HepG2 (cell line): ENCODE measurements at regions not wholly inside any gene's neighbourhood (a gene's known extent, or its start where the extent isn't known, plus 50 kb on each side); places are given as distances from the start of the nearest gene placed in this dataset.

Source experiments
- ATAC-seq: fragments of 200-7000 bp; cut with Tn5 transposase; 3 replicates; pipeline ENCODE4 v1.9.1; 2020; ENCODE audit warnings: mild to moderate bottlenecking, moderate library complexity
- BruUV-seq: library from RNA; stranded (reverse); fragments of 400-500 nt; replicated peaks from 2 replicates; lab custom pipeline; 2021; lab: Mats Ljungman, UMichigan
- CTCF ChIA-PET: fragments of 300-600 bp; formaldehyde crosslinking; extraction: SDS; loops from one replicate; lab custom pipeline; 2021; ENCODE audit warnings: low total read pairs, inconsistent platforms, low intra/inter-chr PET ratio; lab: Yijun Ruan, JAX
- POLR2A ChIA-PET: fragments of 350-600 bp; sonication (Branson Sonifier 250); formaldehyde crosslinking; loops from one replicate; lab custom pipeline; 2020; ENCODE audit warnings: antibody characterized with exemption, inconsistent platforms; lab: Yijun Ruan, JAX
- DNase-seq: peaks from one replicate; pipeline ENCODE4 v3.0.0-alpha.2; 2015; ENCODE audit warnings: low spot score
- FAIRE-seq: peaks from 3 replicates; lab custom pipeline; 2011; peaks lifted over from hg19 to GRCh38; lab: Jason Lieb, UNC
- H2AFZ ChIP-seq: one replicate; pipeline ENCODE4 v1.6.1; 2011; ENCODE audit warnings: low read length, inconsistent platforms
- H3K27ac ChIP-seq: fragments of 300-600 bp; 3 replicates; pipeline ENCODE4 v1.8.0; 2011; ENCODE audit warnings: mixed run types, mild to moderate bottlenecking, mixed read lengths, low read length, inconsistent platforms; ENCODE audit not compliant: insufficient read depth; ENCODE audit errors: extremely low read length
- H3K27me3 ChIP-seq, 2 experiments: fragments of 200-600 bp in 1 of 2; 2 replicates in 1 of 2; 3 replicates in 1 of 2; pipeline versions ENCODE4 v1.6.0 to v1.8.0; 2011; ENCODE audit warnings: low read length in 2 of 2, mild to moderate bottlenecking in 2 of 2, moderate library complexity in 2 of 2, inconsistent platforms in 1 of 2; ENCODE audit not compliant: insufficient read depth in 2 of 2, control insufficient read depth in 1 of 2
- H3K36me3 ChIP-seq, 2 experiments: fragments of 200-600 bp in 1 of 2; replicated peaks in 1 of 2; 2 replicates in 1 of 2; 3 replicates in 1 of 2; pipeline versions ENCODE4 v1.5.1 to v1.8.0; 2011; ENCODE audit warnings: low read length in 2 of 2, inconsistent platforms in 1 of 2; ENCODE audit not compliant: insufficient read depth in 2 of 2, control insufficient read depth in 1 of 2
- H3K4me1 ChIP-seq: 2 replicates; pipeline ENCODE4 v1.5.1; 2012; ENCODE audit warnings: low read length, inconsistent platforms; ENCODE audit not compliant: insufficient read depth
- H3K4me2 ChIP-seq: 2 replicates; pipeline ENCODE4 v1.6.0; 2011; ENCODE audit warnings: low read depth, low read length, inconsistent platforms
- H3K4me3 ChIP-seq, 3 experiments: fragments of 200-600 bp in 1 of 3; sonication (generic), shearing (Covaris generic) in 1 of 3; replicated peaks in 1 of 3; 2 replicates each; pipeline ENCODE4 v1.5.1; 2011 to 2016; ENCODE audit warnings: low read length in 3 of 3, inconsistent platforms in 2 of 3, low read depth in 2 of 3, mild to moderate bottlenecking in 2 of 3, control low read depth in 1 of 3, mixed read lengths in 1 of 3; ENCODE audit not compliant: insufficient read depth in 1 of 3
- H3K79me2 ChIP-seq: one replicate; pipeline ENCODE4 v1.6.1; 2011; ENCODE audit warnings: low read length, inconsistent platforms; ENCODE audit not compliant: insufficient read depth
- H3K9ac ChIP-seq: 2 replicates; pipeline ENCODE4 v1.6.0; 2011; ENCODE audit warnings: mild to moderate bottlenecking, low read depth, low read length, inconsistent platforms; ENCODE audit not compliant: insufficient read depth
- H3K9me3 ChIP-seq: 2 replicates; pipeline ENCODE4 v1.5.1; 2012; ENCODE audit warnings: mild to moderate bottlenecking, low read length
- H4K20me1 ChIP-seq: 2 replicates; pipeline ENCODE4 v1.6.0; 2011; ENCODE audit warnings: inconsistent platforms, mild to moderate bottlenecking, low read length, moderate library complexity; ENCODE audit not compliant: insufficient read depth
- BRCA1 ChIP-seq: sonication (generic); formaldehyde crosslinking; IDR thresholded peaks from 2 replicates; pipeline ENCODE4 v1.4.0; 2020; ENCODE audit warnings: missing genetic modification reagents
- NKX3-1 ChIP-seq: sonication (generic); formaldehyde crosslinking; IDR thresholded peaks from 2 replicates; pipeline ENCODE4 v1.5.0; 2020; ENCODE audit warnings: missing genetic modification reagents
- NONO ChIP-seq, 2 experiments: fragments of 450-650 bp in 1 of 2; sonication (generic) in 1 of 2; formaldehyde crosslinking in 1 of 2; IDR thresholded peaks in 1 of 2; conservative IDR thresholded peaks in 1 of 2; 2 replicates each; pipeline versions ENCODE4 v1.6.1 to v1.8.0; 2017 to 2022; ENCODE audit warnings: mild to moderate bottlenecking in 1 of 2, missing genetic modification reagents in 1 of 2, moderate library complexity in 1 of 2
- NR2F6 ChIP-seq, 2 experiments: IDR thresholded peaks; 2 replicates each; pipeline ENCODE4 v1.6.1; 2016; ENCODE audit warnings: antibody characterized with exemption in 1 of 2, mild to moderate bottlenecking in 1 of 2
- PAWR ChIP-seq: sonication (generic); formaldehyde crosslinking; IDR thresholded peaks from 2 replicates; pipeline ENCODE4 v1.4.0; 2020; ENCODE audit warnings: missing genetic modification reagents, mild to moderate bottlenecking, borderline replicate concordance
- RBAK ChIP-seq: sonication (generic); formaldehyde crosslinking; IDR thresholded peaks from 2 replicates; pipeline ENCODE4 v1.5.1; 2020; ENCODE audit warnings: mild to moderate bottlenecking, missing genetic modification reagents
- SNRNP70 ChIP-seq: fragments of 200-400 bp; formaldehyde crosslinking; IDR thresholded peaks from 2 replicates; pipeline ENCODE4 v1.6.1; 2017; ENCODE audit warnings: mild to moderate bottlenecking, low read depth, low read length, moderate library complexity
- TSC22D2 ChIP-seq: sonication (generic); formaldehyde crosslinking; IDR thresholded peaks from 2 replicates; pipeline ENCODE4 v1.5.1; 2020; ENCODE audit warnings: missing genetic modification reagents, mild to moderate bottlenecking, borderline replicate concordance
- ZMYM3 ChIP-seq: sonication (generic); formaldehyde crosslinking; IDR thresholded peaks from 2 replicates; pipeline ENCODE4 v1.5.1; 2020; ENCODE audit warnings: mild to moderate bottlenecking, missing genetic modification reagents
- ZNF3 ChIP-seq: IDR thresholded peaks from 2 replicates; pipeline ENCODE4 v1.7.0; 2017; ENCODE audit warnings: inconsistent platforms
- ZNF354B ChIP-seq: sonication (generic); formaldehyde crosslinking; IDR thresholded peaks from 2 replicates; pipeline ENCODE4 v1.8.0; 2022; ENCODE audit warnings: mild to moderate bottlenecking, missing genetic modification reagents
- ZNF549 ChIP-seq: sonication (generic); formaldehyde crosslinking; IDR thresholded peaks from 2 replicates; pipeline ENCODE4 v1.5.0; 2020; ENCODE audit warnings: missing genetic modification reagents
- ZNF768 ChIP-seq: sonication (generic); formaldehyde crosslinking; IDR thresholded peaks from 2 replicates; pipeline ENCODE4 v1.4.0; 2020; ENCODE audit warnings: missing genetic modification reagents
- ZNF839 ChIP-seq: sonication (generic); formaldehyde crosslinking; IDR thresholded peaks from 2 replicates; pipeline ENCODE4 v1.4.0; 2020; ENCODE audit warnings: missing genetic modification reagents, mild to moderate bottlenecking, borderline replicate concordance
- WGBS: methylation state at CpG from one replicate; pipeline ENCODE4 v1.1.6; 2017; ENCODE audit warnings: low lambda C conversion rate; 5-methylcytosine and 5-hydroxymethylcytosine counted together
- in situ Hi-C: cut with HindIII; loops from 2 replicates; pipeline ENCODE4 v1.10.0; 2017; ENCODE audit warnings: low pct_unique_long_range_greater_than_20kb; ENCODE audit not compliant: extremely low pct_ligation_motif_present
- intact Hi-C: fragments of 100-400 bp; cut with micrococcal nuclease; formaldehyde crosslinking; loops from one replicate; pipeline ENCODE4 v1.10.0; 2022; ENCODE audit not compliant: unreplicated experiment
- TF ChIP-seq, protein P1 (sequence below): sonication (generic); formaldehyde crosslinking; IDR thresholded peaks from 2 replicates; pipeline ENCODE4 v1.8.1; 2023; ENCODE audit warnings: mild to moderate bottlenecking, moderate library complexity, missing genetic modification reagents

DNA sequence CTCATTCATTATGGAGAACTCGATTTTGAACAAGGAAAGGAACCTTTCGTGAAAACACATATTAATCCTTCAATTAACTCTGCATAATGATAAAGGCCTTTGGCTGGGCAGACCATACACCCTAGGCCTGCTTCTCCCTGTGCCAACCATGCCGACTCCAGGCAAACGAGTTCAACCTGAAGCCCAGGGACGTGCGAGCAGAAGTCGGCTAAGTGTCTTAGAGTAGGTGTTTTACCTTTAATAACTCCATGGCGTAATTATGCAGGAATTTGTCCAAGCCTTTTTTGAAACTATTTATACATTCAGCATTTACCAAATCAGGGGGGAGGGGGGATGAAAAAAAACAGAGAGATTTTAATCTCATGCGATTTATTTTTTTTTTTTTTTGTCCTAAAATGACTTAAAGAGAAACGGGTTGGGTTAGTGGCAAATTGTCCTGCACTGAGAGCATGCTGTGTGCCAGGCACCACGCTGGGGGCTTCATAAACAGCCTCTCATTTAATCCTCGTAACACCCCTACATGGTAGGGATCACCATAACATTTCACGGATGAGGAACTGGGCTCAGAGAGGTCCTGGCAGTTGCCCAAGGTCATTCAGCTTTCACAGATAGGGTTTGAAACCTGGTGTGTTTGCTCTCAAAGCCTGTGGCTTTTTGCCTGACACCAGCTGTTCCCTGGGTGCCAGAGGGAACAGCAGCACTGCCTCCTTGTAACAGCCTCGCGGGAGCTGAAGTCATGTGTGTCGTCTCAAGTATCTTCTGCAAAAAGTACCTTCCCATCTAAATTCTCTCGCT lies 423.9 kb downstream of the MN1 start:
- H2AFZ ChIP-seq: no peak overlapping the region
- H3K4me1 ChIP-seq: peaks cover 12% of the 10 kb centered on the region
- no peak overlapping the region for H3K9ac ChIP-seq
- CTCF ChIA-PET: no interaction called here
- in situ Hi-C loops: no loop called here
- no TSS peak for BruUV-seq
- TF ChIP-seq ZNF3 (CRISPR knock-in tag) (no peak), SNRNP70 (no peak), ZMYM3 (CRISPR knock-in tag) (no peak), ZNF768 (CRISPR knock-in tag) (peak; percentile 34; the same call in 1 of the 2 replicates)
- H3K27me3 ChIP-seq: peaks cover 2 to 27% of the 10 kb centered on the region in 2 experiments; a peak in 2 of 5 replicates
- POLR2A ChIA-PET: no interaction called here
- WGBS: 31% methylated on average over 17 of the region's 17 CpGs
- H3K27ac ChIP-seq: no peak overlapping the region
- H3K79me2 ChIP-seq: no peaks in the 10 kb centered on the region
- no peaks in the 10 kb centered on the region for H4K20me1 ChIP-seq
- no peak overlapping the region for H3K4me2 ChIP-seq
- no peaks in the 10 kb centered on the region for H3K9me3 ChIP-seq
- FAIRE-seq (no peak), DNase-seq (no peak), ATAC-seq (no peak)
- no peaks in the 10 kb centered on the region for H3K36me3 ChIP-seq
- no peak overlapping the region for H3K4me3 ChIP-seq
- intact Hi-C loops: no loop called here

DNA sequence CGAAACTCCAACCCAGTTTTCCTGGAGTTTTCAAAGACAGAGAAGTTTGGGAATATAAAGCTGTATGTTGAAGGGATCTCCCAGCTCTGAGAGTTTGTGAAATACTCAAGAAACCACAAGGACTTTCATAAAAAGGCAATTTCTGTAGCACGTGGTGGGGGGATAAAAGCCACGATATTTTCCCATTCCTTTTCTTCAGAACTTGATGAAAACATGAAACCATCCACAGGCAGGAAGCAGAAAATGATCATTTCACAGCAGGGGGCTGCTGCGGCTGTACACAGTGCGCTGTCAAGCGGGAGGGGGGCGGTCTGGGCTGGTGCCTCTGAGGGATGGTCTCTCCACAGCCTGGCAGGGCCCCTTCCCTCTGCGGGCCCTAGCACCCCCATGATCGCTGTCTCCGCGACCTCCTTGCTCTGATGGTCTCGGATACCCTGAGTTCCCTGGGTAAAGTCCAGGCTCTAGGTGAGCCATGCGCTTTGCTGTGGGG lies 423.2 kb downstream of the MN1 start:
- in situ Hi-C loops: no loop called here
- FAIRE-seq (no peak), ATAC-seq (no peak), DNase-seq (no peak)
- H3K9me3 ChIP-seq: no peaks in the 10 kb centered on the region
- H3K79me2 ChIP-seq: no peaks in the 10 kb centered on the region
- peaks cover 2 to 27% of the 10 kb centered on the region in 2 experiments; a peak in 2 of 5 replicates for H3K27me3 ChIP-seq
- no peak overlapping the region for H2AFZ ChIP-seq
- H3K9ac ChIP-seq: no peak overlapping the region
- 22% methylated on average over 9 of the region's 13 CpGs for WGBS
- peaks cover 6% of the 10 kb centered on the region for H3K4me1 ChIP-seq
- CTCF ChIA-PET: no interaction called here
- H4K20me1 ChIP-seq: no peaks in the 10 kb centered on the region
- intact Hi-C loops: no loop called here
- H3K36me3 ChIP-seq: no peaks in the 10 kb centered on the region
- no peak overlapping the region for H3K4me2 ChIP-seq
- H3K4me3 ChIP-seq: no peak overlapping the region
- POLR2A ChIA-PET: no interaction called here
- TF ChIP-seq RBAK (CRISPR knock-in tag) (no peak), TSC22D2 (no peak), ZNF839 (CRISPR knock-in tag) (no peak), ZNF354B (CRISPR knock-in tag) (no peak), NONO (IDR thresholded peaks at IDR 0.05) (no peak), NONO (CRISPR knock-in tag; conservative IDR thresholded peaks at IDR 0.05) (no peak), BRCA1 (no peak), NR2F6 (IDR thresholded peaks at IDR 0.05) (no peak), NR2F6 (CRISPR knock-in tag; IDR thresholded peaks at IDR 0.05) (no peak), NKX3-1 (CRISPR knock-in tag) (no peak), ZNF549 (CRISPR knock-in tag) (no peak), PAWR (CRISPR knock-in tag) (no peak)
- TF ChIP-seq, protein P1, sequence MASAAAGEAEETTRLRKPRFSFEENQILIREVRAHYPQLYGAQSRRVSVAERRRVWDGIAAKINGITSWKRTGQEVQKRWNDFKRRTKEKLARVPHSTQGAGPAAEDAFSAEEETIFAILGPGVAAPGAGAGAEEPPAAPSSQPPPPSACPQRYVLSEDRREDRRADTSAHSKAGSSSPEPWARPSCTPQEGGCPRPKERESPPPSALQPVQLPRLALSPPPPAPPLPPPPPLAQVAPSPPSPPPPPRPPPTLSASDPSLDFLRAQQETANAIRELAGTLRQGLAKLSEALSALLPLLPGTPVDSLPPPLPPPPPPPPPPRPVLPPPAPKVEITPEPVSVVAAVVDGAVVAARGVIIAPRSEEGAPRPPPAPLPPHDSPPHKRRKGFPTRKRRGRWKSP: no peak
- no TSS peak for BruUV-seq
- no peak overlapping the region for H3K27ac ChIP-seq
